ENCODE measurements at regions not wholly inside any gene's neighbourhood (a gene's known extent, or its start where the extent isn't known, plus 50 kb on each side); places are given as distances from the start of the nearest gene placed in this dataset.

- no peak overlapping the region for H3K4me3 ChIP-seq (ENCODE audit: low read depth, low read length)
- TF ChIP-seq CTCF (IDR thresholded peaks at IDR 0.05; ENCODE audit: borderline replicate concordance, insufficient read depth, low read depth, low read length), result no peak
Measured at GRCh38 chr15:95176794-95177577, 945.6 kb downstream of the MCTP2 start.

GRCh38 chr15:95180530-95180929 is 949.2 kb downstream of the MCTP2 start:
- TF ChIP-seq CTCF (IDR thresholded peaks at IDR 0.05; ENCODE audit: borderline replicate concordance, insufficient read depth, low read depth, low read length), result no peak
- H3K4me3 ChIP-seq (ENCODE audit: low read depth, low read length), result no peak overlapping the region

- no peak for TF ChIP-seq CTCF (IDR thresholded peaks at IDR 0.05; ENCODE audit: borderline replicate concordance, insufficient read depth, low read depth, low read length)
- H3K4me3 ChIP-seq (ENCODE audit: low read depth, low read length), result no peak overlapping the region
Measured at GRCh38 chr15:95182091-95182490, 950.7 kb downstream of the MCTP2 start.

- H3K4me3 ChIP-seq (ENCODE audit: low read depth, low read length), result no peak overlapping the region
- TF ChIP-seq CTCF (IDR thresholded peaks at IDR 0.05; ENCODE audit: borderline replicate concordance, insufficient read depth, low read depth, low read length), result no peak
Measured at GRCh38 chr15:95192923-95193322, 961.6 kb downstream of the MCTP2 start.

DNA sequence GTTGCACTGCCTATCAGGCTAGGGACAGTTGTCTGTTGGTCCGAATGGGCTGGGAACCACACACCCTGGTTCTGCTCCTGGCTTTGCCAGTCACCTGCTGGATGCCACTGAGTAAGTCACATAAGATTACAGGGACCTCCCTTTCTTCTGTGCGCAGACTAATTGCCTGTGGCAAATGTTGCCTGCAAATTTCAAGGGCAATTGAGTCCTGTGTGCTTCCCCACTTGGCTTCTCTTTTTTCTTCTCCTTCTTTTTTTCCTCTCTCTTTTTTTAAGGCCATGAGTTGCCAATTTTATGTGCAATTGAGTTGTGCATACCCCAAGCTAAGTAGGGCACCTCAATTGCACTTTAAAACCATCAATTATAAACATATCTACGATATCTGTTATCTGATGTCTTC is 963.4 kb downstream of the MCTP2 start:
- H3K4me3 ChIP-seq (ENCODE audit: low read depth, low read length), result no peak overlapping the region
- no peak for TF ChIP-seq CTCF (IDR thresholded peaks at IDR 0.05; ENCODE audit: borderline replicate concordance, insufficient read depth, low read depth, low read length)

- no peak for TF ChIP-seq CTCF (IDR thresholded peaks at IDR 0.05; ENCODE audit: borderline replicate concordance, insufficient read depth, low read depth, low read length)
- no peak overlapping the region for H3K4me3 ChIP-seq (ENCODE audit: low read depth, low read length)
Measured at GRCh38 chr15:95196176-95196915, 965.0 kb downstream of the MCTP2 start.
